HepG2 (cell line): ENCODE measurements at regions not wholly inside any gene's neighbourhood (a gene's known extent, or its start where the extent isn't known, plus 50 kb on each side); places are given as distances from the start of the nearest gene placed in this dataset.

ENCODE experiments used
- ATAC-seq: fragments of 200-7000 bp; cut with Tn5 transposase; 3 replicates; pipeline ENCODE4 v1.9.1; 2020; ENCODE audit warnings: mild to moderate bottlenecking, moderate library complexity
- BruUV-seq: library from RNA; stranded (reverse); fragments of 400-500 nt; replicated peaks from 2 replicates; lab custom pipeline; 2021; lab: Mats Ljungman, UMichigan
- CTCF ChIA-PET: fragments of 300-600 bp; formaldehyde crosslinking; extraction: SDS; loops from one replicate; lab custom pipeline; 2021; ENCODE audit warnings: low total read pairs, inconsistent platforms, low intra/inter-chr PET ratio; lab: Yijun Ruan, JAX
- POLR2A ChIA-PET: fragments of 350-600 bp; sonication (Branson Sonifier 250); formaldehyde crosslinking; loops from one replicate; lab custom pipeline; 2020; ENCODE audit warnings: antibody characterized with exemption, inconsistent platforms; lab: Yijun Ruan, JAX
- DNase-seq: peaks from one replicate; pipeline ENCODE4 v3.0.0-alpha.2; 2015; ENCODE audit warnings: low spot score
- FAIRE-seq: peaks from 3 replicates; lab custom pipeline; 2011; peaks lifted over from hg19 to GRCh38; lab: Jason Lieb, UNC
- H2AFZ ChIP-seq: one replicate; pipeline ENCODE4 v1.6.1; 2011; ENCODE audit warnings: low read length, inconsistent platforms
- H3K27ac ChIP-seq: fragments of 300-600 bp; 3 replicates; pipeline ENCODE4 v1.8.0; 2011; ENCODE audit warnings: mixed run types, mild to moderate bottlenecking, mixed read lengths, low read length, inconsistent platforms; ENCODE audit not compliant: insufficient read depth; ENCODE audit errors: extremely low read length
- H3K27me3 ChIP-seq, 2 experiments: fragments of 200-600 bp in 1 of 2; 2 replicates in 1 of 2; 3 replicates in 1 of 2; pipeline versions ENCODE4 v1.6.0 to v1.8.0; 2011; ENCODE audit warnings: low read length in 2 of 2, mild to moderate bottlenecking in 2 of 2, moderate library complexity in 2 of 2, inconsistent platforms in 1 of 2; ENCODE audit not compliant: insufficient read depth in 2 of 2, control insufficient read depth in 1 of 2
- H3K36me3 ChIP-seq, 2 experiments: fragments of 200-600 bp in 1 of 2; replicated peaks in 1 of 2; 2 replicates in 1 of 2; 3 replicates in 1 of 2; pipeline versions ENCODE4 v1.5.1 to v1.8.0; 2011; ENCODE audit warnings: low read length in 2 of 2, inconsistent platforms in 1 of 2; ENCODE audit not compliant: insufficient read depth in 2 of 2, control insufficient read depth in 1 of 2
- H3K4me1 ChIP-seq: 2 replicates; pipeline ENCODE4 v1.5.1; 2012; ENCODE audit warnings: low read length, inconsistent platforms; ENCODE audit not compliant: insufficient read depth
- H3K4me2 ChIP-seq: 2 replicates; pipeline ENCODE4 v1.6.0; 2011; ENCODE audit warnings: low read depth, low read length, inconsistent platforms
- H3K4me3 ChIP-seq, 3 experiments: fragments of 200-600 bp in 1 of 3; sonication (generic), shearing (Covaris generic) in 1 of 3; replicated peaks in 1 of 3; 2 replicates each; pipeline ENCODE4 v1.5.1; 2011 to 2016; ENCODE audit warnings: low read length in 3 of 3, inconsistent platforms in 2 of 3, low read depth in 2 of 3, mild to moderate bottlenecking in 2 of 3, control low read depth in 1 of 3, mixed read lengths in 1 of 3; ENCODE audit not compliant: insufficient read depth in 1 of 3
- H3K79me2 ChIP-seq: one replicate; pipeline ENCODE4 v1.6.1; 2011; ENCODE audit warnings: low read length, inconsistent platforms; ENCODE audit not compliant: insufficient read depth
- H3K9ac ChIP-seq: 2 replicates; pipeline ENCODE4 v1.6.0; 2011; ENCODE audit warnings: mild to moderate bottlenecking, low read depth, low read length, inconsistent platforms; ENCODE audit not compliant: insufficient read depth
- H3K9me3 ChIP-seq: 2 replicates; pipeline ENCODE4 v1.5.1; 2012; ENCODE audit warnings: mild to moderate bottlenecking, low read length
- H4K20me1 ChIP-seq: 2 replicates; pipeline ENCODE4 v1.6.0; 2011; ENCODE audit warnings: inconsistent platforms, mild to moderate bottlenecking, low read length, moderate library complexity; ENCODE audit not compliant: insufficient read depth
- CBFB ChIP-seq: sonication (generic); formaldehyde crosslinking; IDR thresholded peaks from 2 replicates; pipeline ENCODE4 v1.4.0; 2020; ENCODE audit warnings: missing genetic modification reagents
- DZIP1 ChIP-seq: sonication (generic); formaldehyde crosslinking; IDR thresholded peaks from 2 replicates; pipeline ENCODE4 v1.5.0; 2020; ENCODE audit warnings: mild to moderate bottlenecking, missing genetic modification reagents
- GFI1 ChIP-seq: sonication (generic); formaldehyde crosslinking; IDR thresholded peaks from 2 replicates; pipeline ENCODE4 v1.5.0; 2020; ENCODE audit warnings: missing genetic modification reagents, mild to moderate bottlenecking, borderline replicate concordance
- JUN ChIP-seq: sonication (generic); formaldehyde crosslinking; IDR thresholded peaks from 2 replicates; pipeline ENCODE4 v1.4.0; 2020; ENCODE audit warnings: mild to moderate bottlenecking, missing genetic modification reagents
- KMT2A ChIP-seq: sonication (generic); formaldehyde crosslinking; IDR thresholded peaks from 2 replicates; pipeline ENCODE4 v1.4.0; 2020; ENCODE audit warnings: missing genetic modification reagents
- NCOA1 ChIP-seq: sonication (generic); formaldehyde crosslinking; IDR thresholded peaks from 2 replicates; pipeline ENCODE4 v1.9.0; 2021; ENCODE audit warnings: missing genetic modification reagents
- NR2C2 ChIP-seq: sonication (generic); formaldehyde crosslinking; IDR thresholded peaks from 2 replicates; pipeline ENCODE4 v1.4.0; 2020; ENCODE audit warnings: missing genetic modification reagents, mild to moderate bottlenecking, moderate library complexity, borderline replicate concordance
- PAWR ChIP-seq: sonication (generic); formaldehyde crosslinking; IDR thresholded peaks from 2 replicates; pipeline ENCODE4 v1.4.0; 2020; ENCODE audit warnings: missing genetic modification reagents, mild to moderate bottlenecking, borderline replicate concordance
- RFX3 ChIP-seq: IDR thresholded peaks from 2 replicates; pipeline ENCODE4 v1.6.1; 2016; ENCODE audit warnings: missing biosample characterization, missing genetic modification reagents
- ZFAT ChIP-seq: sonication (generic); formaldehyde crosslinking; conservative IDR thresholded peaks from 2 replicates; pipeline ENCODE4 v1.8.1; 2023; ENCODE audit warnings: missing genetic modification reagents, inconsistent platforms
- ZNF253 ChIP-seq: sonication (generic); formaldehyde crosslinking; IDR thresholded peaks from 2 replicates; pipeline ENCODE4 v1.8.0; 2022; ENCODE audit warnings: mild to moderate bottlenecking, missing genetic modification reagents, borderline replicate concordance
- ZNF33A ChIP-seq: sonication (generic); formaldehyde crosslinking; IDR thresholded peaks from 2 replicates; pipeline ENCODE4 v1.5.1; 2020; ENCODE audit warnings: missing genetic modification reagents, mild to moderate bottlenecking, moderate library complexity, borderline replicate concordance
- ZNF44 ChIP-seq: sonication (generic); formaldehyde crosslinking; IDR thresholded peaks from 2 replicates; pipeline ENCODE4 v1.5.1; 2020; ENCODE audit warnings: mild to moderate bottlenecking, missing genetic modification reagents
- ZSCAN22 ChIP-seq: sonication (generic); formaldehyde crosslinking; IDR thresholded peaks from 2 replicates; pipeline ENCODE4 v1.4.0; 2020; ENCODE audit warnings: mild to moderate bottlenecking, missing genetic modification reagents
- WGBS: methylation state at CpG from one replicate; pipeline ENCODE4 v1.1.6; 2017; ENCODE audit warnings: low lambda C conversion rate; 5-methylcytosine and 5-hydroxymethylcytosine counted together
- in situ Hi-C: cut with HindIII; loops from 2 replicates; pipeline ENCODE4 v1.10.0; 2017; ENCODE audit warnings: low pct_unique_long_range_greater_than_20kb; ENCODE audit not compliant: extremely low pct_ligation_motif_present
- intact Hi-C: fragments of 100-400 bp; cut with micrococcal nuclease; formaldehyde crosslinking; loops from one replicate; pipeline ENCODE4 v1.10.0; 2022; ENCODE audit not compliant: unreplicated experiment

GRCh38 chr3:153629148-153629547, 467.1 kb downstream of the RAP2B start:
- TF ChIP-seq PAWR (CRISPR knock-in tag): no peak
- TF ChIP-seq JUN (CRISPR knock-in tag): no peak
- no peak for TF ChIP-seq CBFB
- no peak for TF ChIP-seq ZSCAN22
- no peak for TF ChIP-seq GFI1
- TF ChIP-seq ZNF33A: no peak
- TF ChIP-seq NCOA1 (CRISPR knock-in tag): no peak
- no peak for TF ChIP-seq KMT2A (CRISPR knock-in tag)
- no peak for TF ChIP-seq RFX3 (CRISPR knock-in tag)
- no peak for TF ChIP-seq ZFAT (CRISPR knock-in tag)
- no peak for TF ChIP-seq NR2C2
- TF ChIP-seq ZNF253 (CRISPR knock-in tag): no peak
- no peak for TF ChIP-seq ZNF44
- TF ChIP-seq DZIP1 (CRISPR knock-in tag): no peak
- Histone ChIP-seq H3K9ac (no peak overlapping the region), H3K4me2 (no peak overlapping the region), H2AFZ (no peak overlapping the region), H3K79me2 (no peaks in the 10 kb centered on the region), H3K36me3 (no peaks in the 10 kb centered on the region), H3K27ac (no peak overlapping the region), H3K27me3 (no peaks in the 10 kb centered on the region), H3K4me1 (no peaks in the 10 kb centered on the region), H3K4me3 (no peak overlapping the region), H3K9me3 (no peaks in the 10 kb centered on the region), H4K20me1 (no peaks in the 10 kb centered on the region)
- ATAC-seq (no peak), DNase-seq (no peak), FAIRE-seq (no peak)
- POLR2A ChIA-PET: no interaction called here
- intact Hi-C loops: no loop called here
- in situ Hi-C loops: no loop called here
- CTCF ChIA-PET: no interaction called here
- 0% methylated on average over 2 of the region's 2 CpGs for WGBS
- no TSS peak for BruUV-seq
